Thoracic aorta (tissue), 2 donors: ENCODE measurements at regions not wholly inside any gene's neighbourhood (a gene's known extent, or its start where the extent isn't known, plus 50 kb on each side); places are given as distances from the start of the nearest gene placed in this dataset.

Experiments used
- ATAC-seq: fragments of 150-250 bp; one replicate; pipeline ENCODE4 v1.8.0; 2017; ENCODE audit warnings: low read depth; ENCODE audit not compliant: insufficient number of reproducible peaks, low FRiP score
- DNase-seq: peaks from one replicate; pipeline ENCODE4 v3.0.0-alpha.2; 2020; ENCODE audit warnings: low spot score
- H3K27ac ChIP-seq, 2 donors: fragments of 200-600 bp; sonication (generic); 1 replicate in 1 of 2; 2 replicates in 1 of 2; pipeline ENCODE4 v1.5.1; 2016; ENCODE audit warnings: mild to moderate bottlenecking in 2 of 2, moderate library complexity in 2 of 2
- H3K27me3 ChIP-seq: fragments of 200-600 bp; sonication (generic); replicated peaks from 2 replicates; pipeline ENCODE4 v1.6.0; 2016; ENCODE audit warnings: mild to moderate bottlenecking; ENCODE audit not compliant: insufficient read depth
- H3K36me3 ChIP-seq: fragments of 200-600 bp; sonication (generic); one replicate; pipeline ENCODE4 v1.5.1; 2016
- H3K4me1 ChIP-seq, 2 donors: fragments of 200-600 bp; sonication (generic); 1 replicate in 1 of 2; 2 replicates in 1 of 2; pipeline versions ENCODE4 v1.5.1 to v1.6.0; 2016; ENCODE audit warnings: low read depth in 2 of 2, mild to moderate bottlenecking in 1 of 2; ENCODE audit not compliant: control insufficient read depth in 1 of 2
- H3K4me3 ChIP-seq: fragments of 200-600 bp; sonication (generic); 2 replicates; pipeline ENCODE4 v1.5.1; 2016; ENCODE audit warnings: mild to moderate bottlenecking
- H3K9me3 ChIP-seq: fragments of 200-600 bp; sonication (generic); 2 replicates; pipeline ENCODE4 v1.5.1; 2016
- TF ChIP-seq, protein P1 (sequence below): fragments of 200-600 bp; sonication (generic); IDR thresholded peaks from one replicate; pipeline ENCODE4 v1.5.1; 2019; ENCODE audit warnings: antibody characterized with exemption

DNA sequence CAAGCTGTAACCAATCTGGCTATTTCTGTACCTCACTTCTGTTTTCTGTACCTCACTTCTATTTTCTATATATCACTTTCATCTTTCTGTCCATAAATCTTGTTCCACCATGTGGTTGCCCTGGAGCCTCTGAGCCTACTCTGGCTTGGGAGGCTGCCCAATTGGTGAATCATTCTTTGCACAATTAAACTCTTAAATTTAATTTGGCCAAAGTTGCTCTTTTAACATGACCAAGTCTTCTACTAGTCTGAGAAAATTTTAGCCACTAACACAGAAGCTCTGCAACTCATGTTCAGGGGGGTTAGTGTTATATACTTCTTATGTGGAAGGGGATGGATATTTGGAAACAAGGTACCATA is 503.5 kb downstream of the KIF20B start:
- Histone ChIP-seq H3K27me3 (no peaks in the 10 kb centered on the region), H3K4me1 (no peaks in the 10 kb centered on the region), H3K4me3 (no peak overlapping the region), H3K9me3 (no peaks in the 10 kb centered on the region), H3K27ac (no peak overlapping the region), H3K36me3 (no peaks in the 10 kb centered on the region)
- TF ChIP-seq, protein P1, sequence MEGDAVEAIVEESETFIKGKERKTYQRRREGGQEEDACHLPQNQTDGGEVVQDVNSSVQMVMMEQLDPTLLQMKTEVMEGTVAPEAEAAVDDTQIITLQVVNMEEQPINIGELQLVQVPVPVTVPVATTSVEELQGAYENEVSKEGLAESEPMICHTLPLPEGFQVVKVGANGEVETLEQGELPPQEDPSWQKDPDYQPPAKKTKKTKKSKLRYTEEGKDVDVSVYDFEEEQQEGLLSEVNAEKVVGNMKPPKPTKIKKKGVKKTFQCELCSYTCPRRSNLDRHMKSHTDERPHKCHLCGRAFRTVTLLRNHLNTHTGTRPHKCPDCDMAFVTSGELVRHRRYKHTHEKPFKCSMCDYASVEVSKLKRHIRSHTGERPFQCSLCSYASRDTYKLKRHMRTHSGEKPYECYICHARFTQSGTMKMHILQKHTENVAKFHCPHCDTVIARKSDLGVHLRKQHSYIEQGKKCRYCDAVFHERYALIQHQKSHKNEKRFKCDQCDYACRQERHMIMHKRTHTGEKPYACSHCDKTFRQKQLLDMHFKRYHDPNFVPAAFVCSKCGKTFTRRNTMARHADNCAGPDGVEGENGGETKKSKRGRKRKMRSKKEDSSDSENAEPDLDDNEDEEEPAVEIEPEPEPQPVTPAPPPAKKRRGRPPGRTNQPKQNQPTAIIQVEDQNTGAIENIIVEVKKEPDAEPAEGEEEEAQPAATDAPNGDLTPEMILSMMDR: no peak
- DNase-seq: no peak
- ATAC-seq: no peak

DNA sequence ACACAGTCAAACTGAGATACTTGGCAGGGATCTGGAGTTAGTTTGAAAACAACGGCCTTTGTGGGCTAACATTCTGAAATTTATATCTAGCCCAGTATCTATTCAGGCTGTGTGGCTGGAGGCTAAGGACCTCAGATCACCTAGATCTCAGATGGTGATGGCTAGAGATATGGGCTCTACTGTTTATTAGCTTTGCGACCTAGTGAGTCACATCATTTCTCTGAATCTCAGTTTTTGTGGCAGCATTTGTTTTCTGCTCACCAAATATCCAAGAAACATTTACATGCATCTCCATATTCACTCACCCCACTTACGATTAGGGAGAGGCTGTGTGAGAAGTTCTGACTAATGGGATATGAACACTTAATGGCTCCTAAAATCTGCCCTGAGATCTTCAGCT is 503.9 kb downstream of the KIF20B start:
- ATAC-seq (no peak), DNase-seq (no peak)
- Histone ChIP-seq H3K27ac (no peak overlapping the region), H3K4me1 (no peaks in the 10 kb centered on the region), H3K36me3 (no peaks in the 10 kb centered on the region), H3K4me3 (no peak overlapping the region), H3K27me3 (no peaks in the 10 kb centered on the region), H3K9me3 (no peaks in the 10 kb centered on the region)
- TF ChIP-seq, protein P1: no peak

DNA sequence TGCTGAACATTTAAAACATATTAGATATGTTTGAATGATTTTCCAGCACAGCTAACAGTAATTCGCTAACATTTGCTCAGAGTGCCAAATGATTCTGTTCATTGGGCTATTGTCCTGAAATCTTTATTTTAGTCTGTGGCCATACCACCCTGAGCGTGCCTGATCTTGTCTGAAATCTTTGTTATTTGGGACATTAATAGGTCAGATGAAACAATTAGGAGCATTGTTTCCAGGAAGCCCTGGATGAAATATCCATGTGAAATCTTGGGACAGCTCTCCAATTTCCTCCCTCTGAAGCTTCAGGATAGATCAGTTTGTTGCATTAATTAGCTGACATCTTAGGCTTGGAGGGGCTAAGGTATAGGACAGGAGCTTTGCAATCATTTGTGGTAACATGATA is 512.0 kb downstream of the KIF20B start:
- Histone ChIP-seq H3K4me1 (no peaks in the 10 kb centered on the region), H3K36me3 (no peaks in the 10 kb centered on the region), H3K9me3 (no peaks in the 10 kb centered on the region), H3K27ac (no peak overlapping the region), H3K27me3 (no peaks in the 10 kb centered on the region), H3K4me3 (no peak overlapping the region)
- ATAC-seq: no peak
- TF ChIP-seq, protein P1: no peak
- no peak for DNase-seq

DNA sequence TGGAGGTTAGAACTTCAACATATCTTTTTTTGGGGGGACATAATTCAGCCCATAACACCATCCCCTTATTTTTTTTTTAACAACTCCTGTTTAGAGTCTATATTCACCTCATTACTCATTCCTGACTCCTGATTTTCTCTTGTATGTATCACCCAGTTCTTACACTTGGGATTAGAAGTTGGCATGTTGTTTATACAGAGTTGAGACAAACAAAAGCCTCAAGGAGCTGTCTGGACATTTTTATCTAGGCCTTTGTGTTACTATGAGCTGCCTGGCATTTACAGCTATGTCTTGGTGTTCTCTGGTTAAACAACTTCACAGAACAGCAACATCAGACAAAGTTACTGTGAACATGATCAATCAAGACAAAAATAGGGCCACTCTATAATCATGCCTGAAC is 517.5 kb downstream of the KIF20B start:
- Histone ChIP-seq H3K4me3 (no peak overlapping the region), H3K9me3 (no peaks in the 10 kb centered on the region), H3K36me3 (no peaks in the 10 kb centered on the region), H3K27me3 (no peaks in the 10 kb centered on the region), H3K4me1 (peaks cover 0 to 8% of the 10 kb centered on the region in 2 donors), H3K27ac (no peak overlapping the region)
- TF ChIP-seq, protein P1: no peak
- ATAC-seq (no peak), DNase-seq (no peak)

DNA sequence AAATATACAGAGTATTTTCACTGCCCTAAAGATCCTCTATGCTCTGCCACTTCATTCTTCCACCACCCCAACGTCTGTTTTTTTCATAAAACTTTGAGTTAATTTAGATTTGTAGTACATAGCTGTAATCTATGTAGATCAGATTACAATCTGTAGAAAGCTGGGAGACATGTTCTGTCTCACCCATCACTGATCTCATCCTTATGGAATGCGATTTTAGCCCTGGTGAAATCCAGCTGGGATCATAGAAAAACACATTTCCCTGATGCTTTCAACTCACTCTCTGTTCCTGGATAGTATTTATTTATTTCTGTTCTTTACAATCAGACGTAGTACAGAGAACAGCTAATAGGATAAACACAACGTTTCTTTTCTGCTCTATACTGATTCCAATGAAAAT is 521.0 kb downstream of the KIF20B start:
- Histone ChIP-seq H3K27me3 (no peaks in the 10 kb centered on the region), H3K27ac (no peak overlapping the region), H3K9me3 (no peaks in the 10 kb centered on the region), H3K36me3 (no peaks in the 10 kb centered on the region), H3K4me3 (no peak overlapping the region), H3K4me1 (peaks cover 0 to 8% of the 10 kb centered on the region in 2 donors)
- TF ChIP-seq, protein P1: no peak
- DNase-seq (no peak), ATAC-seq (no peak)
